ENCODE measurements at regions not wholly inside any gene's neighbourhood (a gene's known extent, or its start where the extent isn't known, plus 50 kb on each side); places are given as distances from the start of the nearest gene placed in this dataset.

- TF ChIP-seq CTCF (IDR thresholded peaks at IDR 0.05) (no peak), POLR2A (IDR thresholded peaks at IDR 0.05) (no peak)
Observed at GRCh38 chr6:93498713-93499112, 79.4 kb upstream of the EPHA7 start.
